C4-2B (cell line): ENCODE measurements at regions not wholly inside any gene's neighbourhood (a gene's known extent, or its start where the extent isn't known, plus 50 kb on each side); places are given as distances from the start of the nearest gene placed in this dataset.
"Not testable (repeated sequence)": the region's sequence is repeated elsewhere in the genome, so short reads cannot be mapped to it uniquely, and the experiment has no call there.

ENCODE experiments used
- H3K27ac ChIP-seq: fragments of 450-650 bp; 2 replicates; pipeline ENCODE4 v1.5.1; 2017
- ZFX ChIP-seq: fragments of 450-650 bp; IDR thresholded peaks from 2 replicates; pipeline ENCODE4 v1.6.1; 2017
- TF ChIP-seq, protein P1 (sequence below): fragments of 450-650 bp; conservative IDR thresholded peaks from 2 replicates; pipeline ENCODE4 v1.5.1; 2017; ENCODE audit warnings: mild to moderate bottlenecking

DNA sequence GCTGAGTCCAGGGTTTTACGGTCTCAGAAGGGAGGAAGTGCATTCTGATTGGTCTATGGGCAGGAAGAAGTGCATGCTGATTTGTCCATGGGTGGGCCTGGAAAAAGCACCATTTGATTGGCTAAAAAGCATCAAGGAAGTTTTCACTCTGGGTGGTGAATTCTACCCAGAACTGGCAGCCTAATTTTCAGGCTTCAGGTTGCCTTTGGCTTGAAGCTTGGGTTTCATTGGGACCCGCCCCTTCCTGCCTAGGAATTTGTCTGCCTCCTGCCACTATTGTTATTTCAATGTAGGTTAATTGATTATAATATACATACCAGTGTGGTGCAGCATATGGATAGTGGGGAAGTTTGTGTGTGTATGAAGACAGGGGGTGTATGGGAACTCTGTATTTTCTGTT lies 1355.9 kb downstream of the SI start:
- no peak overlapping the region for H3K27ac ChIP-seq
- TF ChIP-seq, protein P1, sequence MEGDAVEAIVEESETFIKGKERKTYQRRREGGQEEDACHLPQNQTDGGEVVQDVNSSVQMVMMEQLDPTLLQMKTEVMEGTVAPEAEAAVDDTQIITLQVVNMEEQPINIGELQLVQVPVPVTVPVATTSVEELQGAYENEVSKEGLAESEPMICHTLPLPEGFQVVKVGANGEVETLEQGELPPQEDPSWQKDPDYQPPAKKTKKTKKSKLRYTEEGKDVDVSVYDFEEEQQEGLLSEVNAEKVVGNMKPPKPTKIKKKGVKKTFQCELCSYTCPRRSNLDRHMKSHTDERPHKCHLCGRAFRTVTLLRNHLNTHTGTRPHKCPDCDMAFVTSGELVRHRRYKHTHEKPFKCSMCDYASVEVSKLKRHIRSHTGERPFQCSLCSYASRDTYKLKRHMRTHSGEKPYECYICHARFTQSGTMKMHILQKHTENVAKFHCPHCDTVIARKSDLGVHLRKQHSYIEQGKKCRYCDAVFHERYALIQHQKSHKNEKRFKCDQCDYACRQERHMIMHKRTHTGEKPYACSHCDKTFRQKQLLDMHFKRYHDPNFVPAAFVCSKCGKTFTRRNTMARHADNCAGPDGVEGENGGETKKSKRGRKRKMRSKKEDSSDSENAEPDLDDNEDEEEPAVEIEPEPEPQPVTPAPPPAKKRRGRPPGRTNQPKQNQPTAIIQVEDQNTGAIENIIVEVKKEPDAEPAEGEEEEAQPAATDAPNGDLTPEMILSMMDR = no peak
- no peak for TF ChIP-seq ZFX

DNA sequence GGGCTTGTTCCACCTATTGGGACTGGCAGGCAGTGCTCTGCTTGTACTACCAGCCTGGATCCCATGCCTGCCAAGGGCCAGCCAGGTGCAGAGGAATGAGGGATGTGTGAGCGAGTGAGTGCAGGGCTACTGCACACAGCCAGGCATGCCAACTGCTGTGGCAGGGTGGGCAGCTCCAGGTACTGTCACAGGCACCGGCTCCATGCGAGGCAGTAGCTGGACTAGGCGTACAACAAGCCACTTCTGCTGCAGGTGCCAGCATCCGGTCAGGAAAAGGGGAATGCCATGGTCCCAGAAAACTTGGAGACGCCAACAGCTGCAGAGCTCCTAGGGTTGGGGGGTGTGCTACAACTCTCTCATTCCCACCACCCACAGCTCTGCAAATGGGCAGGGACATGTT lies 1356.7 kb downstream of the SI start:
- no peak overlapping the region for H3K27ac ChIP-seq
- TF ChIP-seq ZFX = no peak
- TF ChIP-seq, protein P1 = no peak

GRCh38 chr3:163717377-163717776 lies 1360.9 kb downstream of the SI start:
- no peak overlapping the region for H3K27ac ChIP-seq
- TF ChIP-seq, protein P1 = no peak
- no peak for TF ChIP-seq ZFX

GRCh38 chr3:163708428-163708827 lies 1369.9 kb downstream of the SI start:
- H3K27ac ChIP-seq = no peak overlapping the region
- TF ChIP-seq, protein P1 = no peak
- TF ChIP-seq ZFX = no peak

DNA sequence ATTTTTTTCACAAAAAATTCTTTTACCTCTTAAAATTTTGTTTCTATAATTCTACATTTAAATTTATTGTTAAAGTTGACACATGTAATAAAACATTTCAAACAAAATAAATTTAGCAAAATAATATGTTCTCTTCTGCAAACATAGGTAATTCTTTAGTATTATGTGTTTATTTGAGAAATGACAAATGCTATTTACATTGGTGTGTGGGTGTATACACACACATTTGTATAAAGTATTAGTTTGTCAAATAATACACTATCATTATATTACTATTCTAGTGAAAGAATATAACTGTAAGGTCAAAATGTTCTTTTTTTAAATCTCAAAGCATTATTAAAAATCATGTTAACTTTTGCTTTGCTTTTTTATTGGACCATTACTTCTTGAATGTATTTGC lies 1370.6 kb downstream of the SI start:
- no peak for TF ChIP-seq ZFX
- TF ChIP-seq, protein P1 = no peak
- H3K27ac ChIP-seq = no peak overlapping the region

GRCh38 chr3:163698221-163698620 lies 1380.1 kb downstream of the SI start:
- not testable (repeated sequence) for H3K27ac ChIP-seq

- TF ChIP-seq ZFX = no peak
- TF ChIP-seq, protein P1 = no peak
- H3K27ac ChIP-seq = no peak overlapping the region
These were observed 1385.8 kb downstream of the SI start for GRCh38 chr3:163692494-163692893.

DNA sequence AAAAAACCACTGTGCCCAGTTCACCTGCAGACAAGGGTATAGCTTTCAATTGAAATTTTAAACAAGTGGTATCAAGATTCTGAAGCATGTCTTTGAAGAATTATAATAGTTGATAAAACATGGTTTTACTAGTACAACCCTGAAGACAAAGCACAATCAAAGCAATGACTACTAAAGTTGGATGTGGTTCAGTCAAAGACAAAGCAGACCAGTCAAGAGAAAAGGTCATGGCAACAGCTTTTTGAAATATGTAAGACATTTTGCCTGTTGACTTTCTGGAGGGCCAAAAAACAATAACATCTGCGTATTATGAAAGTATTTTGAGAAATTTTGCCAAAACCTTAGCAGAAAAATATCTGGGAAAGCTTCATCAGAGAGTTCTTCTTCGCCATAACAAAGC lies 1393.6 kb downstream of the SI start:
- no peak for TF ChIP-seq ZFX
- TF ChIP-seq, protein P1 = no peak
- no peak overlapping the region for H3K27ac ChIP-seq
